Suppressor macrophage (primary cell): ENCODE measurements at regions not wholly inside any gene's neighbourhood (a gene's known extent, or its start where the extent isn't known, plus 50 kb on each side); places are given as distances from the start of the nearest gene placed in this dataset.

Experiments used
- DNase-seq, 4 experiments: peaks; one replicate each; pipeline ENCODE4 v3.0.0-alpha.2; 2020 to 2022

- DNase-seq: no peak
Measured at GRCh38 chr2:53021292-53021691, 746.3 kb upstream of the CHAC2 start.

- no peak for DNase-seq
Measured at GRCh38 chr2:53018825-53019425, 748.7 kb upstream of the CHAC2 start.

- no peak for DNase-seq
Measured at GRCh38 chr2:53006980-53007379, 760.6 kb upstream of the CHAC2 start.

GRCh38 chr2:53004413-53004812 lies 763.2 kb upstream of the CHAC2 start:
- no peak for DNase-seq

GRCh38 chr2:52995424-52995823 lies 772.2 kb upstream of the CHAC2 start:
- DNase-seq: no peak

- no peak for DNase-seq
Measured at GRCh38 chr2:52976143-52976949, 791.3 kb upstream of the CHAC2 start.

- DNase-seq: no peak
Measured at GRCh38 chr2:52974127-52974526, 793.5 kb upstream of the CHAC2 start.

GRCh38 chr2:52970642-52971041 lies 797.0 kb upstream of the CHAC2 start:
- no peak for DNase-seq

- no peak for DNase-seq
Measured at GRCh38 chr2:52968043-52968442, 799.6 kb upstream of the CHAC2 start.

GRCh38 chr2:52964916-52965530 lies 802.6 kb upstream of the CHAC2 start:
- no peak for DNase-seq

- no peak for DNase-seq
Measured at GRCh38 chr2:52961403-52961802, 806.2 kb upstream of the CHAC2 start.

GRCh38 chr2:52960881-52961280 lies 806.7 kb upstream of the CHAC2 start:
- DNase-seq: no peak

- DNase-seq: no peak
Measured at GRCh38 chr2:52959801-52960200, 807.8 kb upstream of the CHAC2 start.

GRCh38 chr2:52956766-52957165 lies 810.8 kb upstream of the CHAC2 start:
- DNase-seq: no peak

- no peak for DNase-seq
Measured at GRCh38 chr2:52956118-52956517, 811.5 kb upstream of the CHAC2 start.

GRCh38 chr2:52955079-52955478 lies 812.5 kb upstream of the CHAC2 start:
- no peak for DNase-seq

- no peak for DNase-seq
Measured at GRCh38 chr2:52940101-52940500, 827.5 kb upstream of the CHAC2 start.

- DNase-seq: no peak
Measured at GRCh38 chr2:52939250-52939649, 828.4 kb upstream of the CHAC2 start.

- DNase-seq: no peak
Measured at GRCh38 chr2:52936029-52936428, 831.6 kb upstream of the CHAC2 start.

- no peak for DNase-seq
Measured at GRCh38 chr2:52934920-52935640, 832.5 kb upstream of the CHAC2 start.

- DNase-seq: no peak
Measured at GRCh38 chr2:52934323-52934898, 833.2 kb upstream of the CHAC2 start.

GRCh38 chr2:52933878-52934277 lies 833.7 kb upstream of the CHAC2 start:
- no peak for DNase-seq

GRCh38 chr2:52931660-52932059 lies 835.9 kb upstream of the CHAC2 start:
- no peak for DNase-seq
